HEK293 (cell line): ENCODE measurements at regions not wholly inside any gene's neighbourhood (a gene's known extent, or its start where the extent isn't known, plus 50 kb on each side); places are given as distances from the start of the nearest gene placed in this dataset.

Source experiments
- FEZF1 ChIP-seq: fragments of 450-650 bp; formaldehyde crosslinking; IDR thresholded peaks from 2 replicates; pipeline ENCODE4 v1.5.1; 2016; ENCODE audit warnings: missing biosample characterization, missing genetic modification characterization
- ZBTB8A ChIP-seq: fragments of 450-650 bp; formaldehyde crosslinking; IDR thresholded peaks from 2 replicates; pipeline ENCODE4 v1.5.1; 2016; ENCODE audit warnings: missing biosample characterization, missing genetic modification characterization
- ZNF624 ChIP-seq: fragments of 450-650 bp; formaldehyde crosslinking; IDR thresholded peaks from 2 replicates; pipeline ENCODE4 v1.5.1; 2017; ENCODE audit warnings: missing biosample characterization, missing genetic modification characterization
- TF ChIP-seq, protein P1 (sequence below): sonication (generic); formaldehyde crosslinking; IDR thresholded peaks from 2 replicates; pipeline ENCODE4 v1.8.1; 2022; ENCODE audit warnings: mild to moderate bottlenecking, moderate library complexity, missing genetic modification reagents
- TF ChIP-seq, protein P2 (sequence below): fragments of 450-650 bp; formaldehyde crosslinking; IDR thresholded peaks from 2 replicates; pipeline ENCODE4 v1.5.1; 2016; ENCODE audit warnings: missing biosample characterization, missing genetic modification characterization

DNA sequence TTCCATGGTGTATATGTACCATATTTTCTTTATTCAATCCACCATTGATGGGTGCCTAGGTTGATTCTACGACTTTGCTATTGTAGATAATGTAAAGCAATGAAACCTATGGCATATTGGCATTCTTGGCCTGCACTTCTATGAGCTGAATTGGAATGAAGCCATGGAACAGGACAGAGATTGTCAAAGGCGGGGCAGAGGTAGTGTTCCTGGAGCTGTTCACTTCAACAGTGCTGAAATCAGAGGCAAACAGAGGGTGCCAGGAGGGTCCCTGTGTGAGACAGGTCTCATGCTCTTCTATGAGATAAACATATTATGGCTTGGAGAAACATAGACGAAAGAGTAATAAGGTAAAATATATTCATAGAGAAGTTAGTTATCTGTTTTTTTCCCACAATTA lies 342.6 kb upstream of the VCX start:
- TF ChIP-seq, protein P1, sequence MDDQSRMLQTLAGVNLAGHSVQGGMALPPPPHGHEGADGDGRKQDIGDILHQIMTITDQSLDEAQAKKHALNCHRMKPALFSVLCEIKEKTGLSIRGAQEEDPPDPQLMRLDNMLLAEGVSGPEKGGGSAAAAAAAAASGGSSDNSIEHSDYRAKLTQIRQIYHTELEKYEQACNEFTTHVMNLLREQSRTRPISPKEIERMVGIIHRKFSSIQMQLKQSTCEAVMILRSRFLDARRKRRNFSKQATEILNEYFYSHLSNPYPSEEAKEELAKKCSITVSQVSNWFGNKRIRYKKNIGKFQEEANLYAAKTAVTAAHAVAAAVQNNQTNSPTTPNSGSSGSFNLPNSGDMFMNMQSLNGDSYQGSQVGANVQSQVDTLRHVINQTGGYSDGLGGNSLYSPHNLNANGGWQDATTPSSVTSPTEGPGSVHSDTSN (CRISPR knock-in tag): no peak
- TF ChIP-seq, protein P2, sequence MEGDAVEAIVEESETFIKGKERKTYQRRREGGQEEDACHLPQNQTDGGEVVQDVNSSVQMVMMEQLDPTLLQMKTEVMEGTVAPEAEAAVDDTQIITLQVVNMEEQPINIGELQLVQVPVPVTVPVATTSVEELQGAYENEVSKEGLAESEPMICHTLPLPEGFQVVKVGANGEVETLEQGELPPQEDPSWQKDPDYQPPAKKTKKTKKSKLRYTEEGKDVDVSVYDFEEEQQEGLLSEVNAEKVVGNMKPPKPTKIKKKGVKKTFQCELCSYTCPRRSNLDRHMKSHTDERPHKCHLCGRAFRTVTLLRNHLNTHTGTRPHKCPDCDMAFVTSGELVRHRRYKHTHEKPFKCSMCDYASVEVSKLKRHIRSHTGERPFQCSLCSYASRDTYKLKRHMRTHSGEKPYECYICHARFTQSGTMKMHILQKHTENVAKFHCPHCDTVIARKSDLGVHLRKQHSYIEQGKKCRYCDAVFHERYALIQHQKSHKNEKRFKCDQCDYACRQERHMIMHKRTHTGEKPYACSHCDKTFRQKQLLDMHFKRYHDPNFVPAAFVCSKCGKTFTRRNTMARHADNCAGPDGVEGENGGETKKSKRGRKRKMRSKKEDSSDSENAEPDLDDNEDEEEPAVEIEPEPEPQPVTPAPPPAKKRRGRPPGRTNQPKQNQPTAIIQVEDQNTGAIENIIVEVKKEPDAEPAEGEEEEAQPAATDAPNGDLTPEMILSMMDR: no peak
- TF ChIP-seq ZNF624 (tag by site-specific recombination) (no peak), FEZF1 (tag by site-specific recombination) (no peak), ZBTB8A (tag by site-specific recombination) (no peak)
